ENCODE measurements at regions not wholly inside any gene's neighbourhood (a gene's known extent, or its start where the extent isn't known, plus 50 kb on each side); places are given as distances from the start of the nearest gene placed in this dataset.

DNA sequence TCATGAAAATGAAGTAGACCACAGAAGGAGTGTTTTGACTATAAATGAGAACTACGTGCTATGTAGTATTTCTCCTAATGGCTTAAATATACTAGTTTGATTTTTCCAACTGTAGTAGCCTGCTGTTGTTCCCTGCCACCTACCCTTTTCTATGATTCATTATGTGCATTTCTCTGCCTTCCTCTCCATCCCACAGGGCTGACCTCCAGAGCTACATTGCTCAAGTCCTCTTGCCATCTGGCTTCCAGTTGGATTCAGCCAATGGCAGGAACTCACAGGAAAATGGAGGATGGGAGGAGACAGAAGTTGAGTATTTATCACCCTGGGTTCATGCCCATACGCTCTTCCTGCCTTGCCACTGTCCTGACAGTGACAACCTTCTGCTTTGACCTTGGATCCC, 515.3 kb downstream of the SOX5 start:
- H3K27ac ChIP-seq: no peak overlapping the region
- TF ChIP-seq, protein P1, sequence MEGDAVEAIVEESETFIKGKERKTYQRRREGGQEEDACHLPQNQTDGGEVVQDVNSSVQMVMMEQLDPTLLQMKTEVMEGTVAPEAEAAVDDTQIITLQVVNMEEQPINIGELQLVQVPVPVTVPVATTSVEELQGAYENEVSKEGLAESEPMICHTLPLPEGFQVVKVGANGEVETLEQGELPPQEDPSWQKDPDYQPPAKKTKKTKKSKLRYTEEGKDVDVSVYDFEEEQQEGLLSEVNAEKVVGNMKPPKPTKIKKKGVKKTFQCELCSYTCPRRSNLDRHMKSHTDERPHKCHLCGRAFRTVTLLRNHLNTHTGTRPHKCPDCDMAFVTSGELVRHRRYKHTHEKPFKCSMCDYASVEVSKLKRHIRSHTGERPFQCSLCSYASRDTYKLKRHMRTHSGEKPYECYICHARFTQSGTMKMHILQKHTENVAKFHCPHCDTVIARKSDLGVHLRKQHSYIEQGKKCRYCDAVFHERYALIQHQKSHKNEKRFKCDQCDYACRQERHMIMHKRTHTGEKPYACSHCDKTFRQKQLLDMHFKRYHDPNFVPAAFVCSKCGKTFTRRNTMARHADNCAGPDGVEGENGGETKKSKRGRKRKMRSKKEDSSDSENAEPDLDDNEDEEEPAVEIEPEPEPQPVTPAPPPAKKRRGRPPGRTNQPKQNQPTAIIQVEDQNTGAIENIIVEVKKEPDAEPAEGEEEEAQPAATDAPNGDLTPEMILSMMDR (IDR thresholded peaks at IDR 0.05): no peak
- no peak for TF ChIP-seq POLR2AphosphoS5 (IDR thresholded peaks at IDR 0.05)
- no peak for TF ChIP-seq POLR2A (IDR thresholded peaks at IDR 0.05)
- no peak for TF ChIP-seq EP300 (IDR thresholded peaks at IDR 0.05)
- no peak overlapping the region for H3K4me3 ChIP-seq
- no peak for ATAC-seq
- H3K4me1 ChIP-seq: no peaks in the 10 kb centered on the region
- WGBS, 2 donors (ENCODE audit: low coverage in 1 of 2): 83 to 91% methylated on average over 2 of the region's 2 CpGs
- no peaks in the 10 kb centered on the region for H3K27me3 ChIP-seq
- H3K9me3 ChIP-seq: peaks cover 0 to 3% (median 0%) of the 10 kb centered on the region in 3 donors
- H3K36me3 ChIP-seq: no peaks in the 10 kb centered on the region

DNA sequence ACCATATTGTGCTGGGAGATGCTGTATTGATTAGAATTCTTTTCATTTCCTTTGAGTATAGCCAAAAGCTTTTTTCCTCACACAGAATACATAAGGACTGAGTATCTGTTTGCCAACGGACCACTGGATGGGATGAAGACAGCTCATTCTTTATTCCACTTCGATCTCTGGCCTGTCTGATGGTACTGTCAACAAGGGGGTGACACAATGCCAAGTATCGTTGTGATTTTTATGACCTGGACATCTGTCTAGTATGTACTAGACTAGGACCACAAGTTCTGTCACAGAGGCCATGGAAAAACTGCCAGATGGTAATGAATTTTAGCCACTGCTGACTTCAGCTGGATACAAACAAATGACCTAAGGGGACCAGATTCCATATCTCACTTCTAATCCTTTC, 502.7 kb downstream of the SOX5 start:
- Histone ChIP-seq H3K36me3 (no peaks in the 10 kb centered on the region), H3K27me3 (no peaks in the 10 kb centered on the region), H3K4me1 (no peaks in the 10 kb centered on the region), H3K27ac (no peak overlapping the region), H3K4me3 (no peak overlapping the region), H3K9me3 (no peaks in the 10 kb centered on the region)
- TF ChIP-seq POLR2AphosphoS5 (IDR thresholded peaks at IDR 0.05): no peak
- TF ChIP-seq, protein P1 (IDR thresholded peaks at IDR 0.05): no peak
- TF ChIP-seq EP300 (IDR thresholded peaks at IDR 0.05): no peak
- TF ChIP-seq POLR2A (IDR thresholded peaks at IDR 0.05): no peak
- WGBS, 2 donors (ENCODE audit: low coverage in 1 of 2): 67 to 68% methylated on average over 3 of the region's 3 CpGs
- ATAC-seq: no peak

DNA sequence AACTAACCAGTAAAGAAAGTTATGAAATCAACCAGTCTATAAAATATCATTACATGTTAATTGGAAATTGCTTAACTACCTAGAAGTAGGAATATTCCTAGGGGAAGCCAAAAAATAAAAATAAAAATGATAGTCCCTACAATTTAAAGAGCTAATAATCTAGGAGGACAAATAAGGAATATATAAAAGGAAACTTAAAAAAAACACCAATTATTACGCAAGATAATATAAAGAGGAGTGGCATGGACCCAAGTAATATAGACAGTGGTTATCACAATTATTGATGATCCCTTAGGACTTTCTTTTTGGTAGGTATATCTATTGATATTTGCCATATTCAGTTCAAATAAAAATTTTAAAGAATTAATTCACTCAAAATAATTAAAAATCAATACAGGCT, 498.7 kb downstream of the SOX5 start:
- Histone ChIP-seq H3K4me3 (no peak overlapping the region), H3K27me3 (no peaks in the 10 kb centered on the region), H3K9me3 (no peaks in the 10 kb centered on the region), H3K36me3 (no peaks in the 10 kb centered on the region), H3K27ac (no peak overlapping the region), H3K4me1 (no peaks in the 10 kb centered on the region)
- TF ChIP-seq EP300 (IDR thresholded peaks at IDR 0.05) (no peak), POLR2A (IDR thresholded peaks at IDR 0.05) (no peak), POLR2AphosphoS5 (IDR thresholded peaks at IDR 0.05) (no peak)
- TF ChIP-seq, protein P1 (IDR thresholded peaks at IDR 0.05): no peak
- no peak for ATAC-seq
- WGBS, 2 donors (ENCODE audit: low coverage in 1 of 2): 96 to 100% methylated on average over 1 of the region's 1 CpG

DNA sequence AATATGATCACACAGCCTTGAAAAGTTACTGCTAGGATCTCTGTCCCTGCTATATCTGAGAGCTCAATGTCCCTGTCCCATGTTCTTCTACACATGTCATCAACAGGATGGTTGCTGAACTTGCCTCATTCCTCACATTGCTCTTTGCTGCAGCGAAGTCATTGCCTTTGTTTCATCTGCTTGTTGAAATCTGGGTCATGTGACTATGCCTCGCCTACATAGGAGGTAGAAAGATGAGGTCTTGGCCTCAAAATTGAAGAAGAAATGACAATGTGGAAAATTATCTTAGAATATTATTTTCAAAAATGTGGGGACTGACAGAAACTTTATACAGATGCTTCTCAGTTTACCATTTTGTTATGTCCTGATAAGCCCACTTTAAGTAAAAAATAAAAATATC, 494.2 kb downstream of the SOX5 start:
- TF ChIP-seq POLR2AphosphoS5 (IDR thresholded peaks at IDR 0.05) (no peak), POLR2A (IDR thresholded peaks at IDR 0.05) (no peak), EP300 (IDR thresholded peaks at IDR 0.05) (no peak)
- TF ChIP-seq, protein P1 (IDR thresholded peaks at IDR 0.05): no peak
- ATAC-seq: no peak
- Histone ChIP-seq H3K4me1 (no peaks in the 10 kb centered on the region), H3K9me3 (no peaks in the 10 kb centered on the region), H3K27ac (no peak overlapping the region), H3K4me3 (no peak overlapping the region), H3K27me3 (no peaks in the 10 kb centered on the region), H3K36me3 (no peaks in the 10 kb centered on the region)
- 85 to 94% methylated on average over 2 of the region's 2 CpGs for WGBS, 2 donors (ENCODE audit: low coverage in 1 of 2)

DNA sequence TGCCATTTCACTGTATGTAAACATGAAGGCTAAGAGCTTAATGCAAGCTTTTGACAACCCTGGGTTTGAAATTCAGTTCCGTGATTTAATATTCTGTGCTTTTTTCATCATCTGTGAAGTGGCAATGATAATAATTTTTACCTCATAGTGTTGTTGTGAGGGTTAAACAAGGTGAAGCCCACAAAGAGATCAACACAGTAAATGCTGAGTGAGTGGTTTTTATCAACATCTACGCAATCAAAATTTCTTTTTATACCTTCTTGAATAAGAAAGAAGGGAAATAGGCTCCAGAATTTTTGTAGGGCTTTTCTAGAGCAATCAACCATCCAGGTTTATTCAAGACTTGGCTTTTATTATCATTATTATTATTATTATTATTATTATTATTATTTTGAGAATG, 490.8 kb downstream of the SOX5 start:
- TF ChIP-seq POLR2A (IDR thresholded peaks at IDR 0.05) (no peak), EP300 (IDR thresholded peaks at IDR 0.05) (no peak), POLR2AphosphoS5 (IDR thresholded peaks at IDR 0.05) (no peak)
- TF ChIP-seq, protein P1 (IDR thresholded peaks at IDR 0.05): no peak
- H3K27ac ChIP-seq: no peak overlapping the region
- WGBS, 2 donors (ENCODE audit: low coverage in 1 of 2): 76 to 100% methylated on average over 2 of the region's 2 CpGs
- ATAC-seq: no peak
- no peaks in the 10 kb centered on the region for H3K4me1 ChIP-seq
- no peak overlapping the region for H3K4me3 ChIP-seq
- peaks cover 0 to 6% (median 0%) of the 10 kb centered on the region in 3 donors for H3K9me3 ChIP-seq
- no peaks in the 10 kb centered on the region for H3K27me3 ChIP-seq
- H3K36me3 ChIP-seq: no peaks in the 10 kb centered on the region
